ENCODE measurements at regions not wholly inside any gene's neighbourhood (a gene's known extent, or its start where the extent isn't known, plus 50 kb on each side); places are given as distances from the start of the nearest gene placed in this dataset.

- TF ChIP-seq CTCF (conservative IDR thresholded peaks at IDR 0.05 in 1 of 2, IDR thresholded peaks at IDR 0.05 in 1 of 2; ENCODE audit: extremely low read depth in 1 of 2, insufficient read depth in 1 of 2, low read depth in 1 of 2, low read length in 2 of 2), result no peak
- TF ChIP-seq EZH2 (IDR thresholded peaks at IDR 0.05; ENCODE audit: borderline replicate concordance, low read length), result no peak
Observed at GRCh38 chr3:106070187-106070586, 201.4 kb upstream of the CBLB start.

Measured in mammary epithelial cell (primary cell).